GM12878 (cell line): ENCODE measurements at regions not wholly inside any gene's neighbourhood (a gene's known extent, or its start where the extent isn't known, plus 50 kb on each side); places are given as distances from the start of the nearest gene placed in this dataset.

Experiments
- ATAC-seq: fragments of 200-7000 bp; cut with Tn5 transposase; 3 replicates; pipeline ENCODE4 v1.9.1; 2020; ENCODE audit warnings: mild to moderate bottlenecking, moderate library complexity
- BruUV-seq: library from RNA; stranded (reverse); fragments of 400-500 nt; replicated peaks from 2 replicates; lab custom pipeline; 2021; lab: Mats Ljungman, UMichigan
- CTCF ChIA-PET: fragments of 300-600 bp; sonication (Branson Sonifier 250); formaldehyde crosslinking; extraction: SDS; loops from one replicate; lab custom pipeline; 2021; ENCODE audit warnings: inconsistent platforms; lab: Yijun Ruan, JAX
- POLR2A ChIA-PET: fragments of 350-600 bp; formaldehyde crosslinking; extraction: SDS; loops from one replicate; lab custom pipeline; 2021; ENCODE audit warnings: inconsistent platforms; lab: Charles Lee
- RAD21 ChIA-PET: fragments of 300-600 bp; sonication (Branson Sonifier 250); formaldehyde crosslinking; loops from one replicate; lab custom pipeline; 2023; ENCODE audit warnings: antibody characterized with exemption; ENCODE audit not compliant: unreplicated experiment; lab: Charles Lee
- SMC1A ChIA-PET: fragments of 300-600 bp; sonication (Branson Sonifier 250); formaldehyde crosslinking; loops from one replicate; lab custom pipeline; 2023; ENCODE audit not compliant: unreplicated experiment, uncharacterized antibody; lab: Charles Lee
- DNase-seq: peaks from one replicate; pipeline ENCODE4 v3.0.0-alpha.2; 2011; ENCODE audit warnings: low read depth, low spot score
- FAIRE-seq: peaks from 3 replicates; lab custom pipeline; 2011; peaks lifted over from hg19 to GRCh38; lab: Jason Lieb, UNC
- H2AFZ ChIP-seq: 2 replicates; pipeline ENCODE4 v1.6.0; 2011; ENCODE audit warnings: low read depth, low read length, control low read depth; ENCODE audit not compliant: control insufficient read depth
- H3K27ac ChIP-seq: 2 replicates; pipeline ENCODE4 v1.5.1; 2011; ENCODE audit warnings: control low read depth; ENCODE audit not compliant: control insufficient read depth, insufficient read depth
- H3K27me3 ChIP-seq, 2 experiments: replicated peaks in 1 of 2; 2 replicates each; pipeline versions ENCODE4 v1.6.0 to v1.6.1; 2011; ENCODE audit warnings: low read length in 1 of 2; ENCODE audit not compliant: control insufficient read depth in 2 of 2, insufficient read depth in 2 of 2
- H3K36me3 ChIP-seq, 2 experiments: 2 replicates each; pipeline ENCODE4 v1.5.1; 2011; ENCODE audit warnings: low read length in 1 of 2; ENCODE audit not compliant: control insufficient read depth in 2 of 2, insufficient read depth in 2 of 2
- H3K4me1 ChIP-seq: 2 replicates; pipeline ENCODE4 v1.6.1; 2011; ENCODE audit warnings: mild to moderate bottlenecking, low read length, moderate library complexity, mixed read lengths; ENCODE audit not compliant: control insufficient read depth, insufficient read depth
- H3K4me2 ChIP-seq: 2 replicates; pipeline ENCODE4 v1.6.0; 2011; ENCODE audit warnings: control low read depth; ENCODE audit not compliant: control insufficient read depth, insufficient read depth
- H3K4me3 ChIP-seq: fragments of 200-600 bp; sonication (generic); 2 replicates; pipeline ENCODE4 v1.5.1; 2016
- H3K79me2 ChIP-seq: 2 replicates; pipeline ENCODE4 v1.6.0; 2011; ENCODE audit warnings: low read length; ENCODE audit not compliant: control insufficient read depth, insufficient read depth
- H3K9ac ChIP-seq: 2 replicates; pipeline ENCODE4 v1.8.0; 2011; ENCODE audit warnings: low read length, control low read depth, mixed read lengths; ENCODE audit not compliant: control insufficient read depth, insufficient read depth
- H3K9me3 ChIP-seq: replicated peaks from 3 replicates; pipeline ENCODE4 v1.5.1; 2011; ENCODE audit warnings: mild to moderate bottlenecking, low read length; ENCODE audit not compliant: control insufficient read depth, insufficient read depth
- H4K20me1 ChIP-seq: 2 replicates; pipeline ENCODE4 v1.6.0; 2011; ENCODE audit not compliant: control insufficient read depth, insufficient read depth
- CREB1 ChIP-seq: IDR thresholded peaks from 2 replicates; pipeline ENCODE4 v1.6.1; 2012; ENCODE audit warnings: low read depth, mild to moderate bottlenecking, inconsistent platforms
- DPF2 ChIP-seq: fragments of 450-650 bp; IDR thresholded peaks from 2 replicates; pipeline ENCODE4 v1.6.1; 2017; ENCODE audit warnings: mild to moderate bottlenecking
- MXI1 ChIP-seq: fragments of 150-350 bp; IDR thresholded peaks from 2 replicates; pipeline ENCODE4 v1.6.1; 2011; ENCODE audit warnings: low read depth, mild to moderate bottlenecking, inconsistent platforms, low read length, improper control_type of control experiment
- POLR2A ChIP-seq: IDR thresholded peaks from 2 replicates; pipeline ENCODE4 v1.6.1; 2011; ENCODE audit warnings: low read depth, mild to moderate bottlenecking, low read length
- POLR2AphosphoS5 ChIP-seq: IDR thresholded peaks from 2 replicates; pipeline ENCODE4 v1.6.1; 2011; ENCODE audit warnings: mild to moderate bottlenecking, low read length, inconsistent platforms
- YBX1 ChIP-seq: fragments of 450-650 bp; IDR thresholded peaks from 2 replicates; pipeline ENCODE4 v1.6.1; 2016; ENCODE audit warnings: antibody characterized with exemption
- ZNF207 ChIP-seq: fragments of 450-650 bp; IDR thresholded peaks from 2 replicates; pipeline ENCODE4 v1.6.1; 2014; ENCODE audit warnings: antibody characterized with exemption, mild to moderate bottlenecking, borderline replicate concordance
- WGBS: methylation state at CpG from one replicate; pipeline ENCODE4 v1.1.6; 2016; ENCODE audit warnings: low lambda C conversion rate; ENCODE audit not compliant: insufficient replicate concordance, insufficient coverage; ENCODE audit errors: missing lambda C conversion rate; 5-methylcytosine and 5-hydroxymethylcytosine counted together
- in situ Hi-C: fragments of 300-500 bp; cut with MboI; formaldehyde crosslinking; loops from 9 replicates; pipeline ENCODE4 v1.14.3; 2018; ENCODE audit warnings: mixed read lengths
- intact Hi-C: fragments of 100-400 bp; cut with micrococcal nuclease; formaldehyde crosslinking; loops from one replicate; pipeline ENCODE4 v1.14.2; 2022; ENCODE audit not compliant: unreplicated experiment
- TF ChIP-seq, protein P1 (sequence below): fragments of 450-650 bp; IDR thresholded peaks from 2 replicates; pipeline ENCODE4 v1.6.1; 2017; ENCODE audit warnings: mild to moderate bottlenecking, low read depth, inconsistent platforms; ENCODE audit not compliant: poor library complexity, severe bottlenecking

DNA sequence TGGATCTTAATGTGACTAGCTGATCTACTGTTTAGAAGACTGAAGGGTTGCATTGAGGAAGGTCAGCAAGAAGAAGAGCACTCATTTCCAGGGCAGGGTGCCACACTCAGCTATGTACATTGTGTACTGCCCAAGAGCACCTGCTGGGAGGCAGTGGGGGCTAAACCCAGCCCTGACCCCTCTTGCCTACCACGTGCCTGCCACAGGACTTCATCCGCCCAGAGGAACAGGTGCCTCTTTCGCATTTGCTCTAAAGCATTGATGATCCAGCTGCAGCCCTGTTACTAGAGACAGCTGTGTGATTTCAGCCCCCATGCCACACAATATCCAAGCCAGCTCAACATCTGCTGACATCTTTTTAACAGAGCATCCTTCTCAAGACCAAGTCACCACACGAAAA, 341.8 kb downstream of the LMX1A start:
- DNase-seq (no peak), FAIRE-seq (no peak), ATAC-seq (no peak)
- H3K27ac ChIP-seq = no peak overlapping the region
- POLR2A ChIA-PET = no interaction called here
- no peak overlapping the region for H3K4me2 ChIP-seq
- no peaks in the 10 kb centered on the region for H3K9me3 ChIP-seq
- H3K4me1 ChIP-seq = no peaks in the 10 kb centered on the region
- H3K36me3 ChIP-seq = no peaks in the 10 kb centered on the region
- H3K9ac ChIP-seq = no peak overlapping the region
- SMC1A ChIA-PET = no interaction called here
- TF ChIP-seq DPF2 = no peak
- TF ChIP-seq MXI1 = no peak
- TF ChIP-seq POLR2AphosphoS5 = no peak
- no peak for TF ChIP-seq ZNF207
- no peak for TF ChIP-seq POLR2A
- TF ChIP-seq, protein P1, sequence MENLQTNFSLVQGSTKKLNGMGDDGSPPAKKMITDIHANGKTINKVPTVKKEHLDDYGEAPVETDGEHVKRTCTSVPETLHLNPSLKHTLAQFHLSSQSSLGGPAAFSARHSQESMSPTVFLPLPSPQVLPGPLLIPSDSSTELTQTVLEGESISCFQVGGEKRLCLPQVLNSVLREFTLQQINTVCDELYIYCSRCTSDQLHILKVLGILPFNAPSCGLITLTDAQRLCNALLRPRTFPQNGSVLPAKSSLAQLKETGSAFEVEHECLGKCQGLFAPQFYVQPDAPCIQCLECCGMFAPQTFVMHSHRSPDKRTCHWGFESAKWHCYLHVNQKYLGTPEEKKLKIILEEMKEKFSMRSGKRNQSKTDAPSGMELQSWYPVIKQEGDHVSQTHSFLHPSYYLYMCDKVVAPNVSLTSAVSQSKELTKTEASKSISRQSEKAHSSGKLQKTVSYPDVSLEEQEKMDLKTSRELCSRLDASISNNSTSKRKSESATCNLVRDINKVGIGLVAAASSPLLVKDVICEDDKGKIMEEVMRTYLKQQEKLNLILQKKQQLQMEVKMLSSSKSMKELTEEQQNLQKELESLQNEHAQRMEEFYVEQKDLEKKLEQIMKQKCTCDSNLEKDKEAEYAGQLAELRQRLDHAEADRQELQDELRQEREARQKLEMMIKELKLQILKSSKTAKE = no peak
- no peak for TF ChIP-seq CREB1
- TF ChIP-seq YBX1 = no peak
- intact Hi-C loops = no loop called here
- no peaks in the 10 kb centered on the region for H4K20me1 ChIP-seq
- no peaks in the 10 kb centered on the region for H3K79me2 ChIP-seq
- H3K4me3 ChIP-seq = no peak overlapping the region
- in situ Hi-C loops = no loop called here
- H3K27me3 ChIP-seq = no peaks in the 10 kb centered on the region
- no TSS peak for BruUV-seq
- CTCF ChIA-PET = no interaction called here
- no peak overlapping the region for H2AFZ ChIP-seq
- RAD21 ChIA-PET = no interaction called here
- 46% methylated on average over 4 of the region's 4 CpGs for WGBS
